Right renal cortex interstitium (tissue), 3 donors: ENCODE measurements at regions not wholly inside any gene's neighbourhood (a gene's known extent, or its start where the extent isn't known, plus 50 kb on each side); places are given as distances from the start of the nearest gene placed in this dataset.

ENCODE experiments used
- DNase-seq, 3 donors: peaks; one replicate each; pipeline ENCODE4 v3.0.0-alpha.2; 2013; ENCODE audit warnings: low read depth in 3 of 3, low spot score in 2 of 3

GRCh38 chr13:72181661-72182060 lies 314.7 kb upstream of the DACH1 start:
- DNase-seq: no peak

GRCh38 chr13:72180253-72180952 lies 313.4 kb upstream of the DACH1 start:
- DNase-seq: no peak

- DNase-seq: no peak
Observed at GRCh38 chr13:72174549-72174948, 307.5 kb upstream of the DACH1 start.

- DNase-seq: no peak
Observed at GRCh38 chr13:72170571-72170970, 303.6 kb upstream of the DACH1 start.

- no peak for DNase-seq
Observed at GRCh38 chr13:72168126-72168855, 301.3 kb upstream of the DACH1 start.

- no peak for DNase-seq
Observed at GRCh38 chr13:72166102-72166650, 299.2 kb upstream of the DACH1 start.

GRCh38 chr13:72165276-72165675 lies 298.3 kb upstream of the DACH1 start:
- no peak for DNase-seq

- no peak for DNase-seq
Observed at GRCh38 chr13:72164811-72165210, 297.8 kb upstream of the DACH1 start.

GRCh38 chr13:72163678-72164077 lies 296.7 kb upstream of the DACH1 start:
- no peak for DNase-seq

- no peak for DNase-seq
Observed at GRCh38 chr13:72160977-72161376, 294.0 kb upstream of the DACH1 start.

- DNase-seq: no peak
Observed at GRCh38 chr13:72156760-72157159, 289.8 kb upstream of the DACH1 start.

- no peak for DNase-seq
Observed at GRCh38 chr13:72153272-72153671, 286.3 kb upstream of the DACH1 start.

GRCh38 chr13:72151241-72151640 lies 284.2 kb upstream of the DACH1 start:
- no peak for DNase-seq

- DNase-seq: no peak
Observed at GRCh38 chr13:72150502-72150901, 283.5 kb upstream of the DACH1 start.

GRCh38 chr13:72149701-72150100 lies 282.7 kb upstream of the DACH1 start:
- DNase-seq: no peak

- DNase-seq: no peak
Observed at GRCh38 chr13:72146816-72147215, 279.8 kb upstream of the DACH1 start.

GRCh38 chr13:72145383-72145782 lies 278.4 kb upstream of the DACH1 start:
- DNase-seq: no peak

- no peak for DNase-seq
Observed at GRCh38 chr13:72144636-72145035, 277.6 kb upstream of the DACH1 start.

GRCh38 chr13:72141855-72142519 lies 275.0 kb upstream of the DACH1 start:
- DNase-seq: no peak

- DNase-seq: no peak
Observed at GRCh38 chr13:72139192-72139591, 272.2 kb upstream of the DACH1 start.

GRCh38 chr13:72132075-72132474 lies 265.1 kb upstream of the DACH1 start:
- DNase-seq: no peak

GRCh38 chr13:72129117-72129516 lies 262.1 kb upstream of the DACH1 start:
- no peak for DNase-seq
